A549 (cell line): ENCODE measurements at regions not wholly inside any gene's neighbourhood (a gene's known extent, or its start where the extent isn't known, plus 50 kb on each side); places are given as distances from the start of the nearest gene placed in this dataset.

Source experiments
- ATAC-seq, 2 experiments: fragments of 200-7000 bp in 1 of 2; fragments of >200 bp in 1 of 2; cut with Nextera tagmentation in 1 of 2; cut with Tn5 transposase in 1 of 2; 3 replicates each; pipeline versions ENCODE4 v1.8.0 to v1.9.1; 2018 to 2020; ENCODE audit warnings: mild to moderate bottlenecking in 1 of 2, moderate library complexity in 1 of 2
- CTCF ChIA-PET: fragments of 300-600 bp; sonication (Branson Sonifier 250); formaldehyde crosslinking; extraction: SDS; loops from one replicate; lab custom pipeline; 2021; ENCODE audit warnings: antibody characterized with exemption, inconsistent platforms; lab: Yijun Ruan, JAX
- POLR2A ChIA-PET: fragments of 350-600 bp; formaldehyde crosslinking; extraction: SDS; loops from one replicate; lab custom pipeline; 2021; ENCODE audit warnings: antibody characterized with exemption, inconsistent platforms; lab: Yijun Ruan, JAX
- DNase-seq, 2 experiments: peaks; one replicate each; pipeline versions ENCODE4 v3.0.0 to v3.0.0-alpha.2; 2011 to 2016; ENCODE audit warnings: low read depth in 1 of 2, low spot score in 1 of 2
- FAIRE-seq: peaks from 2 replicates; lab custom pipeline; 2011; peaks lifted over from hg19 to GRCh38; lab: Jason Lieb, UNC
- H3K27ac ChIP-seq, 2 experiments: fragments of >200 bp; sonication (Bioruptor Twin); formaldehyde crosslinking; 3 replicates each; pipeline ENCODE4 v1.5.1; 2016 to 2017
- H3K4me1 ChIP-seq: fragments of >200 bp; sonication (Bioruptor Twin); formaldehyde crosslinking; 3 replicates; pipeline ENCODE4 v1.6.1; 2016
- H3K4me2 ChIP-seq: fragments of >200 bp; sonication (Bioruptor Twin); formaldehyde crosslinking; 3 replicates; pipeline ENCODE4 v1.6.1; 2016
- H3K4me3 ChIP-seq: fragments of >200 bp; sonication (Bioruptor Twin); formaldehyde crosslinking; 3 replicates; pipeline ENCODE4 v1.5.1; 2016
- H3K9me3 ChIP-seq: fragments of >200 bp; sonication (Bioruptor Twin); formaldehyde crosslinking; 3 replicates; pipeline ENCODE4 v1.6.1; 2016
- CEBPB ChIP-seq, 2 experiments: fragments of >200 bp in 1 of 2; sonication (Bioruptor Twin) in 1 of 2; formaldehyde crosslinking in 1 of 2; IDR thresholded peaks; 2 replicates each; pipeline ENCODE4 v1.6.1; 2012 to 2016
- CHD4 ChIP-seq: fragments of 200-600 bp; sonication (generic); IDR thresholded peaks from 2 replicates; pipeline ENCODE4 v1.6.1; 2016; ENCODE audit warnings: antibody characterized with exemption, mild to moderate bottlenecking, borderline replicate concordance
- CTCF ChIP-seq: fragments of >200 bp; sonication (Bioruptor Twin); formaldehyde crosslinking; IDR thresholded peaks from 3 replicates; pipeline ENCODE4 v1.5.1; 2016
- E2F6 ChIP-seq: IDR thresholded peaks from 2 replicates; pipeline ENCODE4 v1.6.1; 2012; ENCODE audit warnings: low read depth, borderline replicate concordance
- EP300 ChIP-seq, 2 experiments: fragments of >200 bp; sonication (Bioruptor Twin); formaldehyde crosslinking; IDR thresholded peaks; 2 replicates in 1 of 2; 3 replicates in 1 of 2; pipeline ENCODE4 v1.6.1; 2016 to 2017
- ESRRA ChIP-seq: fragments of 150-350 bp; IDR thresholded peaks from 2 replicates; pipeline ENCODE4 v1.6.1; 2014; ENCODE audit warnings: mild to moderate bottlenecking, low read length, borderline replicate concordance
- FOSL2 ChIP-seq, 2 experiments: fragments of 450-650 bp in 1 of 2; fragments of >200 bp in 1 of 2; sonication (Bioruptor Twin) in 1 of 2; formaldehyde crosslinking; IDR thresholded peaks; 2 replicates each; pipeline versions ENCODE4 v1.5.0 to v1.6.1; 2016 to 2020; ENCODE audit warnings: mild to moderate bottlenecking in 1 of 2, moderate library complexity in 1 of 2
- HDAC2 ChIP-seq: fragments of 200-600 bp; sonication (generic); IDR thresholded peaks from 2 replicates; pipeline ENCODE4 v1.6.1; 2016
- HES2 ChIP-seq: fragments of >200 bp; sonication (Bioruptor Twin); formaldehyde crosslinking; IDR thresholded peaks from 2 replicates; pipeline ENCODE4 v1.6.1; 2016
- HMGXB4 ChIP-seq: fragments of 250-450 bp; sonication (Bioruptor Pico); IDR thresholded peaks from 2 replicates; pipeline ENCODE4 v1.5.0; 2021; ENCODE audit warnings: mild to moderate bottlenecking, moderate library complexity, borderline replicate concordance
- HOXA7 ChIP-seq: fragments of 250-450 bp; sonication (Bioruptor Pico); IDR thresholded peaks from 2 replicates; pipeline ENCODE4 v1.5.0; 2020; ENCODE audit warnings: mild to moderate bottlenecking, moderate library complexity
- MAFK ChIP-seq: fragments of 450-650 bp; IDR thresholded peaks from 2 replicates; pipeline ENCODE4 v1.6.1; 2014; ENCODE audit not compliant: partially characterized antibody
- MYC ChIP-seq: IDR thresholded peaks from 2 replicates; pipeline ENCODE4 v1.6.1; 2012; ENCODE audit warnings: mild to moderate bottlenecking, inconsistent platforms, low read length, improper control_type of control experiment, borderline replicate concordance
- NFE2L2 ChIP-seq: fragments of 150-350 bp; conservative IDR thresholded peaks from 2 replicates; pipeline ENCODE4 v1.6.1; 2014; ENCODE audit warnings: low read length
- NR3C1 ChIP-seq: fragments of >200 bp; sonication (Bioruptor Twin); formaldehyde crosslinking; IDR thresholded peaks from 3 replicates; pipeline ENCODE4 v1.6.1; 2017
- POLR2AphosphoS2 ChIP-seq: conservative IDR thresholded peaks from 2 replicates; pipeline ENCODE4 v1.6.1; 2012; ENCODE audit warnings: low read length, improper control_type of control experiment, inconsistent platforms
- RARB ChIP-seq: fragments of 250-450 bp; sonication (Bioruptor Pico); IDR thresholded peaks from 2 replicates; pipeline ENCODE4 v1.8.0; 2021; ENCODE audit warnings: mild to moderate bottlenecking, moderate library complexity
- REST ChIP-seq: fragments of 200-600 bp; sonication (generic); IDR thresholded peaks from 2 replicates; pipeline ENCODE4 v1.6.1; 2016; ENCODE audit warnings: antibody characterized with exemption, mild to moderate bottlenecking, moderate library complexity
- RFX5 ChIP-seq: fragments of 450-650 bp; IDR thresholded peaks from 2 replicates; pipeline ENCODE4 v1.7.1; 2014; ENCODE audit warnings: antibody characterized with exemption, mild to moderate bottlenecking, moderate library complexity
- TP53 ChIP-seq: fragments of 250-450 bp; sonication (Bioruptor Pico); IDR thresholded peaks from 2 replicates; pipeline ENCODE4 v1.5.0; 2021; ENCODE audit warnings: mild to moderate bottlenecking, moderate library complexity
- WGBS: methylation state at CpG from one replicate; pipeline ENCODE4 v1.1.6; 2017; ENCODE audit errors: missing lambda C conversion rate; 5-methylcytosine and 5-hydroxymethylcytosine counted together

- ATAC-seq: no peak
- Histone ChIP-seq H3K4me3 (no peak overlapping the region), H3K9me3 (no peaks in the 10 kb centered on the region), H3K4me2 (no peak overlapping the region), H3K4me1 (no peaks in the 10 kb centered on the region), H3K27ac (no peak overlapping the region)
- FAIRE-seq: no peak
- no peak for DNase-seq
- CTCF ChIA-PET: no interaction called here
- POLR2A ChIA-PET: interaction anchor here (1.2 kb wide), 1 partner anchor 11 kb away, joined by 5 read pairs; no protein-coding TSS in a partner anchor
- 41% methylated on average over 3 of the region's 3 CpGs for WGBS
- TF ChIP-seq HDAC2 (no peak), CHD4 (no peak), HOXA7 (CRISPR knock-in tag) (no peak), EP300 (IDR thresholded peaks at IDR 0.05) (no peak), NR3C1 (no peak), E2F6 (no peak), RARB (no peak), NFE2L2 (no peak), REST (no peak), HES2 (no peak), RFX5 (no peak), CTCF (no peak), TP53 (CRISPR knock-in tag) (no peak), HMGXB4 (no peak), CEBPB (IDR thresholded peaks at IDR 0.05) (no peak), POLR2AphosphoS2 (no peak), FOSL2 (IDR thresholded peaks at IDR 0.05) (no peak), FOSL2 (CRISPR knock-in tag; IDR thresholded peaks at IDR 0.05) (no peak), MAFK (no peak)
These were observed 97.6 kb downstream of the RNASEH2B start for GRCh38 chr13:51007216-51007615.

- ATAC-seq (no peak), FAIRE-seq (no peak), DNase-seq (no peak)
- Histone ChIP-seq H3K27ac (no peak overlapping the region), H3K9me3 (no peaks in the 10 kb centered on the region)
- TF ChIP-seq HOXA7 (CRISPR knock-in tag): no peak
- no peak for TF ChIP-seq ESRRA
- no peak for TF ChIP-seq MYC
- TF ChIP-seq, all 56 proteins: peak for 0
- WGBS: 72% methylated on average over 7 of the region's 7 CpGs
- H3K4me3 ChIP-seq: no peak overlapping the region
- POLR2A ChIA-PET: interaction anchor here (1.2 kb wide), 1 partner anchor 10 kb away, joined by 5 read pairs; no protein-coding TSS in a partner anchor
- H3K4me2 ChIP-seq: no peak overlapping the region
- CTCF ChIA-PET: no interaction called here
- no peaks in the 10 kb centered on the region for H3K4me1 ChIP-seq
These were observed 96.7 kb downstream of the RNASEH2B start for GRCh38 chr13:51006067-51006845.
